ENCODE measurements at regions not wholly inside any gene's neighbourhood (a gene's known extent, or its start where the extent isn't known, plus 50 kb on each side); places are given as distances from the start of the nearest gene placed in this dataset.

GRCh38 chr5:56681346-56681745, 134.0 kb upstream of the MAP3K1 start:
- in situ Hi-C loops (cut with MboI; ENCODE audit: low pct_unique_long_range_greater_than_20kb, low sequenced_read_pairs, unreplicated experiment), result no loop called here
- no peak for TF ChIP-seq CTCF (IDR thresholded peaks at IDR 0.05; ENCODE audit: extremely low read depth, insufficient read depth, missing control alignments)
- no peak for DNase-seq (ENCODE audit: low spot score)

- in situ Hi-C loops (cut with MboI; ENCODE audit: low pct_unique_long_range_greater_than_20kb, low sequenced_read_pairs, unreplicated experiment), result no loop called here
- no peak for TF ChIP-seq CTCF (IDR thresholded peaks at IDR 0.05; ENCODE audit: extremely low read depth, insufficient read depth, missing control alignments)
- no peak for DNase-seq (ENCODE audit: low spot score)
These were observed 134.6 kb upstream of the MAP3K1 start for GRCh38 chr5:56680731-56681130.

- TF ChIP-seq CTCF (IDR thresholded peaks at IDR 0.05; ENCODE audit: extremely low read depth, insufficient read depth, missing control alignments), result no peak
- in situ Hi-C loops (cut with MboI; ENCODE audit: low pct_unique_long_range_greater_than_20kb, low sequenced_read_pairs, unreplicated experiment), result no loop called here
- no peak for DNase-seq (ENCODE audit: low spot score)
These were observed 137.6 kb upstream of the MAP3K1 start for GRCh38 chr5:56677690-56678305.

GRCh38 chr5:56676091-56676768, 139.1 kb upstream of the MAP3K1 start:
- no peak for TF ChIP-seq CTCF (IDR thresholded peaks at IDR 0.05; ENCODE audit: extremely low read depth, insufficient read depth, missing control alignments)
- in situ Hi-C loops (cut with MboI; ENCODE audit: low pct_unique_long_range_greater_than_20kb, low sequenced_read_pairs, unreplicated experiment), result no loop called here
- DNase-seq (ENCODE audit: low spot score), result no peak

- in situ Hi-C loops (cut with MboI; ENCODE audit: low pct_unique_long_range_greater_than_20kb, low sequenced_read_pairs, unreplicated experiment), result no loop called here
- no peak for DNase-seq (ENCODE audit: low spot score)
- no peak for TF ChIP-seq CTCF (IDR thresholded peaks at IDR 0.05; ENCODE audit: extremely low read depth, insufficient read depth, missing control alignments)
These were observed 140.9 kb upstream of the MAP3K1 start for GRCh38 chr5:56674441-56674840.

GRCh38 chr5:56673171-56673570, 142.2 kb upstream of the MAP3K1 start:
- in situ Hi-C loops (cut with MboI; ENCODE audit: low pct_unique_long_range_greater_than_20kb, low sequenced_read_pairs, unreplicated experiment), result no loop called here
- no peak for TF ChIP-seq CTCF (IDR thresholded peaks at IDR 0.05; ENCODE audit: extremely low read depth, insufficient read depth, missing control alignments)
- DNase-seq (ENCODE audit: low spot score), result no peak

All from GM13977 (cell line).